Dendritic cell treated with granulocyte-macrophage colony-stimulating factor and Interleukin-4, amounts not matched to agents 40 ng/mL and 50 ng/mL, for 4 days (primary cell): ENCODE measurements at regions not wholly inside any gene's neighbourhood (a gene's known extent, or its start where the extent isn't known, plus 50 kb on each side); places are given as distances from the start of the nearest gene placed in this dataset.
"Not testable (repeated sequence)": the region's sequence is repeated elsewhere in the genome, so short reads cannot be mapped to it uniquely, and the experiment has no call there.

Experiments
- H3K27ac Mint-ChIP-seq: one replicate; pipeline ENCODE4 v1.8.0; 2022; ENCODE audit warnings: mild to moderate bottlenecking, mixed read lengths
- H3K27me3 Mint-ChIP-seq: one replicate; pipeline ENCODE4 v1.8.0; 2022; ENCODE audit warnings: mild to moderate bottlenecking, mixed read lengths
- H3K36me3 Mint-ChIP-seq: one replicate; pipeline ENCODE4 v1.8.0; 2022; ENCODE audit warnings: low read depth, mixed read lengths
- H3K4me1 Mint-ChIP-seq: one replicate; pipeline ENCODE4 v1.8.0; 2022; ENCODE audit warnings: low read depth, mixed read lengths
- H3K4me3 Mint-ChIP-seq: one replicate; pipeline ENCODE4 v1.8.0; 2022; ENCODE audit warnings: mild to moderate bottlenecking, moderate library complexity, mixed read lengths
- H3K9me3 Mint-ChIP-seq: one replicate; pipeline ENCODE4 v1.8.0; 2022; ENCODE audit warnings: mixed read lengths
- intact Hi-C: fragments of 100-400 bp; cut with micrococcal nuclease; formaldehyde crosslinking; loops from one replicate; pipeline ENCODE4 v1.15.0; 2022

- intact Hi-C loops, result no loop called here
- Mint-ChIP-seq H3K27me3 (no peaks in the 10 kb centered on the region), H3K36me3 (no peaks in the 10 kb centered on the region), H3K9me3 (peaks cover 18% of the 10 kb centered on the region), H3K4me1 (no peaks in the 10 kb centered on the region), H3K4me3 (no peak overlapping the region), H3K27ac (no peak overlapping the region)
These were observed 195.0 kb downstream of the SPATA31A6 start for GRCh38 chr9:42378418-42378815.

- peaks cover 22% of the 10 kb centered on the region for H3K9me3 Mint-ChIP-seq
- H3K36me3 Mint-ChIP-seq, H3K27ac Mint-ChIP-seq, H3K4me3 Mint-ChIP-seq, H3K4me1 Mint-ChIP-seq, intact Hi-C loops, H3K27me3 Mint-ChIP-seq: not testable (repeated sequence)
These were observed 196.1 kb downstream of the SPATA31A6 start for GRCh38 chr9:42379602-42380001.

- H3K4me1 Mint-ChIP-seq, H3K27me3 Mint-ChIP-seq, intact Hi-C loops, H3K4me3 Mint-ChIP-seq, H3K36me3 Mint-ChIP-seq, H3K27ac Mint-ChIP-seq: not testable (repeated sequence)
- H3K9me3 Mint-ChIP-seq, result peaks cover 14% of the 10 kb centered on the region
These were observed 201.1 kb downstream of the SPATA31A6 start for GRCh38 chr9:42384585-42384984.

GRCh38 chr9:42385574-42386120, 202.2 kb downstream of the SPATA31A6 start:
- not testable (repeated sequence) for H3K4me3 Mint-ChIP-seq, H3K27ac Mint-ChIP-seq

GRCh38 chr9:42386477-42386876, 203.0 kb downstream of the SPATA31A6 start:
- H3K9me3 Mint-ChIP-seq, result peaks cover 14% of the 10 kb centered on the region
- H3K4me1 Mint-ChIP-seq, result no peaks in the 10 kb centered on the region
- no peak overlapping the region for H3K4me3 Mint-ChIP-seq
- intact Hi-C loops, result no loop called here
- H3K36me3 Mint-ChIP-seq, result no peaks in the 10 kb centered on the region
- H3K27me3 Mint-ChIP-seq, result no peaks in the 10 kb centered on the region
- H3K27ac Mint-ChIP-seq, result no peak overlapping the region

More at GRCh38 chr9:42385574-42386120, 202.2 kb downstream of the SPATA31A6 start:
- H3K36me3 Mint-ChIP-seq, H3K27me3 Mint-ChIP-seq, H3K4me1 Mint-ChIP-seq, intact Hi-C loops: not testable (repeated sequence)
- H3K9me3 Mint-ChIP-seq, result peaks cover 14% of the 10 kb centered on the region

- Mint-ChIP-seq H3K4me1 (no peaks in the 10 kb centered on the region), H3K4me3 (no peak overlapping the region), H3K27ac (no peak overlapping the region), H3K36me3 (no peaks in the 10 kb centered on the region), H3K9me3 (peaks cover 14% of the 10 kb centered on the region), H3K27me3 (no peaks in the 10 kb centered on the region)
- intact Hi-C loops, result no loop called here
These were observed 204.8 kb downstream of the SPATA31A6 start for GRCh38 chr9:42388146-42388690.

GRCh38 chr9:42388846-42389245, 205.4 kb downstream of the SPATA31A6 start:
- no peak overlapping the region for H3K4me3 Mint-ChIP-seq
- H3K27ac Mint-ChIP-seq, result no peak overlapping the region
- no peaks in the 10 kb centered on the region for H3K4me1 Mint-ChIP-seq
- H3K36me3 Mint-ChIP-seq, result no peaks in the 10 kb centered on the region
- intact Hi-C loops, result no loop called here
- H3K9me3 Mint-ChIP-seq, result peaks cover 14% of the 10 kb centered on the region
- H3K27me3 Mint-ChIP-seq, result no peaks in the 10 kb centered on the region

- H3K27ac Mint-ChIP-seq, intact Hi-C loops, H3K36me3 Mint-ChIP-seq, H3K4me1 Mint-ChIP-seq, H3K4me3 Mint-ChIP-seq, H3K9me3 Mint-ChIP-seq, H3K27me3 Mint-ChIP-seq: not testable (repeated sequence)
These were observed 209.5 kb downstream of the SPATA31A6 start for GRCh38 chr9:42392773-42393455.

- H3K36me3 Mint-ChIP-seq, result no peaks in the 10 kb centered on the region
- no peaks in the 10 kb centered on the region for H3K9me3 Mint-ChIP-seq
- H3K4me3 Mint-ChIP-seq, result no peak overlapping the region
- H3K4me1 Mint-ChIP-seq, result no peaks in the 10 kb centered on the region
- no peak overlapping the region for H3K27ac Mint-ChIP-seq
- intact Hi-C loops, result no loop called here
- no peaks in the 10 kb centered on the region for H3K27me3 Mint-ChIP-seq
These were observed 212.9 kb downstream of the SPATA31A6 start for GRCh38 chr9:42396318-42396717.

- H3K9me3 Mint-ChIP-seq, H3K36me3 Mint-ChIP-seq, H3K27me3 Mint-ChIP-seq, H3K4me1 Mint-ChIP-seq, H3K27ac Mint-ChIP-seq, intact Hi-C loops, H3K4me3 Mint-ChIP-seq: not testable (repeated sequence)
These were observed 213.9 kb downstream of the SPATA31A6 start for GRCh38 chr9:42397336-42397735.

GRCh38 chr9:42402919-42403318, 219.5 kb downstream of the SPATA31A6 start:
- H3K27me3 Mint-ChIP-seq, H3K4me1 Mint-ChIP-seq, H3K9me3 Mint-ChIP-seq, intact Hi-C loops, H3K4me3 Mint-ChIP-seq, H3K27ac Mint-ChIP-seq, H3K36me3 Mint-ChIP-seq: not testable (repeated sequence)

GRCh38 chr9:42409581-42409980, 226.1 kb downstream of the SPATA31A6 start:
- intact Hi-C loops, H3K9me3 Mint-ChIP-seq, H3K36me3 Mint-ChIP-seq, H3K27ac Mint-ChIP-seq, H3K27me3 Mint-ChIP-seq, H3K4me1 Mint-ChIP-seq, H3K4me3 Mint-ChIP-seq: not testable (repeated sequence)

- H3K27me3 Mint-ChIP-seq, H3K4me1 Mint-ChIP-seq, intact Hi-C loops, H3K9me3 Mint-ChIP-seq, H3K27ac Mint-ChIP-seq, H3K4me3 Mint-ChIP-seq, H3K36me3 Mint-ChIP-seq: not testable (repeated sequence)
These were observed 228.9 kb downstream of the SPATA31A6 start for GRCh38 chr9:42412354-42412753.

- H3K27ac Mint-ChIP-seq, intact Hi-C loops, H3K4me1 Mint-ChIP-seq, H3K4me3 Mint-ChIP-seq, H3K27me3 Mint-ChIP-seq, H3K9me3 Mint-ChIP-seq, H3K36me3 Mint-ChIP-seq: not testable (repeated sequence)
These were observed 231.4 kb downstream of the SPATA31A6 start for GRCh38 chr9:42414865-42415264.

GRCh38 chr9:42419652-42420051, 236.2 kb downstream of the SPATA31A6 start:
- H3K4me3 Mint-ChIP-seq, H3K27ac Mint-ChIP-seq, H3K36me3 Mint-ChIP-seq, H3K27me3 Mint-ChIP-seq, intact Hi-C loops, H3K9me3 Mint-ChIP-seq, H3K4me1 Mint-ChIP-seq: not testable (repeated sequence)
